K562 (cell line): ENCODE measurements at regions not wholly inside any gene's neighbourhood (a gene's known extent, or its start where the extent isn't known, plus 50 kb on each side); places are given as distances from the start of the nearest gene placed in this dataset.

Source experiments
- ATAC-seq: fragments of 200-7000 bp; cut with Tn5 transposase; 3 replicates; pipeline ENCODE4 v1.9.1; 2020; ENCODE audit warnings: moderate library complexity
- BruUV-seq: library from RNA; stranded (reverse); fragments of 400-500 nt; replicated peaks from 2 replicates; lab custom pipeline; 2021; lab: Mats Ljungman, UMichigan
- CTCF ChIA-PET: fragments of 300-600 bp; formaldehyde crosslinking; extraction: SDS; loops from one replicate; lab custom pipeline; 2021; ENCODE audit warnings: low intra/inter-chr PET ratio; lab: Yijun Ruan, JAX
- POLR2A ChIA-PET: fragments of 300-600, 350-650 bp; sonication (Branson Sonifier 250); formaldehyde crosslinking; extraction: SDS; loops from one replicate; lab custom pipeline; 2021; ENCODE audit warnings: antibody characterized with exemption, inconsistent platforms; lab: Yijun Ruan, JAX
- DNase-seq, 4 experiments: peaks; one replicate each; pipeline versions ENCODE4 v3.0.0 to v3.0.0-alpha.2; 2011 to 2018; ENCODE audit warnings: low spot score in 3 of 4, mixed read lengths in 3 of 4; ENCODE audit errors: extremely low read depth in 1 of 4
- FAIRE-seq: peaks from 2 replicates; lab custom pipeline; 2011; peaks lifted over from hg19 to GRCh38; lab: Jason Lieb, UNC
- H2AFZ ChIP-seq: 2 replicates; pipeline ENCODE4 v1.6.0; 2011; ENCODE audit warnings: low read depth, low read length, control low read depth, inconsistent platforms
- H3K27ac ChIP-seq: fragments of 200-600 bp; 3 replicates; pipeline ENCODE4 v1.8.0; 2011; ENCODE audit warnings: low read depth, mild to moderate bottlenecking, control low read depth, inconsistent platforms, low read length, moderate library complexity, mixed read lengths; ENCODE audit errors: extremely low read depth
- H3K27me3 ChIP-seq, 2 experiments: fragments of 300-600 bp in 1 of 2; 2 replicates in 1 of 2; 3 replicates in 1 of 2; pipeline versions ENCODE4 v1.6.0 to v1.8.0; 2011; ENCODE audit warnings: inconsistent platforms in 2 of 2, low read length in 2 of 2, mild to moderate bottlenecking in 1 of 2, mixed read lengths in 1 of 2, moderate library complexity in 1 of 2; ENCODE audit not compliant: control insufficient read depth in 2 of 2, insufficient read depth in 2 of 2
- H3K36me3 ChIP-seq: fragments of 300-600 bp; 3 replicates; pipeline ENCODE4 v1.8.0; 2011; ENCODE audit warnings: mild to moderate bottlenecking, low read length, inconsistent platforms; ENCODE audit not compliant: control insufficient read depth, insufficient read depth
- H3K4me1 ChIP-seq, 2 experiments: fragments of 200-600 bp in 1 of 2; replicated peaks in 1 of 2; 2 replicates in 1 of 2; 3 replicates in 1 of 2; pipeline versions ENCODE4 v1.5.1 to v1.8.0; 2011; ENCODE audit warnings: inconsistent platforms in 2 of 2, low read length in 2 of 2, mild to moderate bottlenecking in 1 of 2, mixed read lengths in 1 of 2, moderate library complexity in 1 of 2; ENCODE audit not compliant: control insufficient read depth in 2 of 2, insufficient read depth in 2 of 2
- H3K4me2 ChIP-seq: 2 replicates; pipeline ENCODE4 v1.6.1; 2011; ENCODE audit warnings: low read length, control low read depth, inconsistent platforms, mixed read lengths; ENCODE audit not compliant: insufficient read depth
- H3K4me3 ChIP-seq: fragments of 200-600 bp; sonication (generic), shearing (Covaris generic); 2 replicates; pipeline ENCODE4 v1.5.1; 2016; ENCODE audit warnings: control low read depth, inconsistent platforms
- H3K79me2 ChIP-seq: fragments of 200-600 bp; 3 replicates; pipeline ENCODE4 v1.8.0; 2011; ENCODE audit warnings: low read length, inconsistent platforms; ENCODE audit not compliant: control insufficient read depth, insufficient read depth
- H3K9ac ChIP-seq, 2 experiments: 2 replicates each; pipeline versions ENCODE4 v1.6.0 to v1.6.1; 2011; ENCODE audit warnings: low read depth in 2 of 2, low read length in 2 of 2, control low read depth in 1 of 2, inconsistent platforms in 1 of 2, mild to moderate bottlenecking in 1 of 2, mixed read lengths in 1 of 2; ENCODE audit not compliant: insufficient read depth in 1 of 2
- H3K9me1 ChIP-seq: one replicate; pipeline ENCODE4 v1.6.0; 2011; ENCODE audit warnings: inconsistent platforms, mild to moderate bottlenecking, low read length, moderate library complexity; ENCODE audit not compliant: control insufficient read depth, insufficient read depth
- H3K9me3 ChIP-seq: replicated peaks from 2 replicates; pipeline ENCODE4 v1.5.1; 2011; ENCODE audit warnings: low read depth, low read length, inconsistent platforms; ENCODE audit not compliant: control insufficient read depth, insufficient read depth
- H4K20me1 ChIP-seq: replicated peaks from 2 replicates; pipeline ENCODE4 v1.6.1; 2011; ENCODE audit warnings: low read length, inconsistent platforms, mixed read lengths; ENCODE audit not compliant: control insufficient read depth, insufficient read depth
- ETS2 ChIP-seq: IDR thresholded peaks from 2 replicates; pipeline ENCODE4 v1.6.1; 2016; ENCODE audit warnings: borderline replicate concordance, missing genetic modification characterization, mild to moderate bottlenecking, moderate library complexity, missing compliant biosample characterization; ENCODE audit not compliant: poor library complexity, severe bottlenecking
- NCOA6 ChIP-seq: fragments of 450-650 bp; IDR thresholded peaks from 2 replicates; pipeline ENCODE4 v1.6.1; 2017; ENCODE audit warnings: mild to moderate bottlenecking
- PYGO2 ChIP-seq: fragments of 450-650 bp; IDR thresholded peaks from 2 replicates; pipeline ENCODE4 v1.6.1; 2016; ENCODE audit warnings: mild to moderate bottlenecking, missing genetic modification characterization, moderate library complexity, missing compliant biosample characterization
- SAFB ChIP-seq: fragments of 200-400 bp; formaldehyde crosslinking; IDR thresholded peaks from 2 replicates; pipeline ENCODE4 v1.6.1; 2017; ENCODE audit warnings: low read depth, low read length, borderline replicate concordance
- ZNF384 ChIP-seq: IDR thresholded peaks from 2 replicates; pipeline ENCODE4 v1.6.1; 2012; ENCODE audit warnings: low read depth, low read length, improper control_type of control experiment
- WGBS: fragments of 100-300 bp; shearing (Covaris generic); methylation state at CpG from one replicate; pipeline ENCODE4 v1.1.6; 2016; ENCODE audit warnings: low coverage, mixed read lengths; ENCODE audit not compliant: insufficient coverage; ENCODE audit errors: missing lambda C conversion rate; 5-methylcytosine and 5-hydroxymethylcytosine counted together
- in situ Hi-C: fragments of 300-500 bp; cut with MboI; formaldehyde crosslinking; loops from 4 replicates; pipeline ENCODE4 v1.15.0; 2018; ENCODE audit warnings: inconsistent platforms, mixed read lengths
- intact Hi-C: fragments of 100-400 bp; cut with micrococcal nuclease; formaldehyde crosslinking; loops from 2 replicates; pipeline ENCODE4 v1.14.2; 2022
- TF ChIP-seq, protein P1 (sequence below): sonication (generic); formaldehyde crosslinking; IDR thresholded peaks from 2 replicates; pipeline ENCODE4 v1.8.0; 2023; ENCODE audit warnings: mild to moderate bottlenecking, missing genetic modification reagents
- TF ChIP-seq, protein P2 (sequence below): fragments of 200-600 bp; sonication (generic); IDR thresholded peaks from one replicate; pipeline ENCODE4 v1.6.1; 2012; ENCODE audit warnings: mild to moderate bottlenecking, low read depth, low read length, inconsistent platforms

DNA sequence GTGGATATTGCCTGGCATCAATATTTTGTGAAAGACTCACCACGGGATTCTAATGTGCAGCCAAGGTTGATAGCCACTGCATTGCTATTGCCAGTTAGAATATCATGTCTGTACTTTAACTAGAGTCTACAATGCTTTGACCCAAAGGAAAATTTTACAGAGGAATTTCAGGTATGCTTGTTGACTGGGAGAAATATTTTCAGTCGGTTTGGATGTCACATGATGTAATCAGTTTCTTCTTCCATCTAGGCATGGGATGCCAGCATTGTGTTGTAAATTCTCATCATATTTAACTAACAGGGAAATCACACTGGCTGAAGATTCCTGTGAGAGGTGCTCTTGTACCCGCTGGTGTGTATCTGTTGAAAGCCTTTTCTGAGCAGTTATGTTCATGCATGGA is 508.9 kb upstream of the ADAMTS9 start:
- Histone ChIP-seq H3K36me3 (no peaks in the 10 kb centered on the region), H3K4me1 (no peaks in the 10 kb centered on the region), H4K20me1 (no peaks in the 10 kb centered on the region), H3K27ac (no peak overlapping the region), H3K4me2 (no peak overlapping the region), H3K9ac (no peak overlapping the region), H3K9me3 (no peaks in the 10 kb centered on the region), H3K4me3 (no peak overlapping the region), H3K27me3 (no peaks in the 10 kb centered on the region; a peak in 1 of 5 replicates), H3K9me1 (no peaks in the 10 kb centered on the region), H3K79me2 (no peaks in the 10 kb centered on the region), H2AFZ (no peak overlapping the region)
- intact Hi-C loops: no loop called here
- BruUV-seq: no TSS peak
- no peak for FAIRE-seq
- ChIA-PET CTCF (no interaction called here), POLR2A (no interaction called here)
- DNase-seq: no peak
- 0% methylated on average over 3 of the region's 3 CpGs for WGBS
- ATAC-seq: no peak
- in situ Hi-C loops: no loop called here
- TF ChIP-seq ETS2 (tag) (no peak), SAFB (no peak), NCOA6 (no peak), PYGO2 (tag) (no peak), ZNF384 (no peak)
- TF ChIP-seq, protein P1, sequence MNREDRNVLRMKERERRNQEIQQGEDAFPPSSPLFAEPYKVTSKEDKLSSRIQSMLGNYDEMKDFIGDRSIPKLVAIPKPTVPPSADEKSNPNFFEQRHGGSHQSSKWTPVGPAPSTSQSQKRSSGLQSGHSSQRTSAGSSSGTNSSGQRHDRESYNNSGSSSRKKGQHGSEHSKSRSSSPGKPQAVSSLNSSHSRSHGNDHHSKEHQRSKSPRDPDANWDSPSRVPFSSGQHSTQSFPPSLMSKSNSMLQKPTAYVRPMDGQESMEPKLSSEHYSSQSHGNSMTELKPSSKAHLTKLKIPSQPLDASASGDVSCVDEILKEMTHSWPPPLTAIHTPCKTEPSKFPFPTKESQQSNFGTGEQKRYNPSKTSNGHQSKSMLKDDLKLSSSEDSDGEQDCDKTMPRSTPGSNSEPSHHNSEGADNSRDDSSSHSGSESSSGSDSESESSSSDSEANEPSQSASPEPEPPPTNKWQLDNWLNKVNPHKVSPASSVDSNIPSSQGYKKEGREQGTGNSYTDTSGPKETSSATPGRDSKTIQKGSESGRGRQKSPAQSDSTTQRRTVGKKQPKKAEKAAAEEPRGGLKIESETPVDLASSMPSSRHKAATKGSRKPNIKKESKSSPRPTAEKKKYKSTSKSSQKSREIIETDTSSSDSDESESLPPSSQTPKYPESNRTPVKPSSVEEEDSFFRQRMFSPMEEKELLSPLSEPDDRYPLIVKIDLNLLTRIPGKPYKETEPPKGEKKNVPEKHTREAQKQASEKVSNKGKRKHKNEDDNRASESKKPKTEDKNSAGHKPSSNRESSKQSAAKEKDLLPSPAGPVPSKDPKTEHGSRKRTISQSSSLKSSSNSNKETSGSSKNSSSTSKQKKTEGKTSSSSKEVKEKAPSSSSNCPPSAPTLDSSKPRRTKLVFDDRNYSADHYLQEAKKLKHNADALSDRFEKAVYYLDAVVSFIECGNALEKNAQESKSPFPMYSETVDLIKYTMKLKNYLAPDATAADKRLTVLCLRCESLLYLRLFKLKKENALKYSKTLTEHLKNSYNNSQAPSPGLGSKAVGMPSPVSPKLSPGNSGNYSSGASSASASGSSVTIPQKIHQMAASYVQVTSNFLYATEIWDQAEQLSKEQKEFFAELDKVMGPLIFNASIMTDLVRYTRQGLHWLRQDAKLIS: no peak
- TF ChIP-seq, protein P2, sequence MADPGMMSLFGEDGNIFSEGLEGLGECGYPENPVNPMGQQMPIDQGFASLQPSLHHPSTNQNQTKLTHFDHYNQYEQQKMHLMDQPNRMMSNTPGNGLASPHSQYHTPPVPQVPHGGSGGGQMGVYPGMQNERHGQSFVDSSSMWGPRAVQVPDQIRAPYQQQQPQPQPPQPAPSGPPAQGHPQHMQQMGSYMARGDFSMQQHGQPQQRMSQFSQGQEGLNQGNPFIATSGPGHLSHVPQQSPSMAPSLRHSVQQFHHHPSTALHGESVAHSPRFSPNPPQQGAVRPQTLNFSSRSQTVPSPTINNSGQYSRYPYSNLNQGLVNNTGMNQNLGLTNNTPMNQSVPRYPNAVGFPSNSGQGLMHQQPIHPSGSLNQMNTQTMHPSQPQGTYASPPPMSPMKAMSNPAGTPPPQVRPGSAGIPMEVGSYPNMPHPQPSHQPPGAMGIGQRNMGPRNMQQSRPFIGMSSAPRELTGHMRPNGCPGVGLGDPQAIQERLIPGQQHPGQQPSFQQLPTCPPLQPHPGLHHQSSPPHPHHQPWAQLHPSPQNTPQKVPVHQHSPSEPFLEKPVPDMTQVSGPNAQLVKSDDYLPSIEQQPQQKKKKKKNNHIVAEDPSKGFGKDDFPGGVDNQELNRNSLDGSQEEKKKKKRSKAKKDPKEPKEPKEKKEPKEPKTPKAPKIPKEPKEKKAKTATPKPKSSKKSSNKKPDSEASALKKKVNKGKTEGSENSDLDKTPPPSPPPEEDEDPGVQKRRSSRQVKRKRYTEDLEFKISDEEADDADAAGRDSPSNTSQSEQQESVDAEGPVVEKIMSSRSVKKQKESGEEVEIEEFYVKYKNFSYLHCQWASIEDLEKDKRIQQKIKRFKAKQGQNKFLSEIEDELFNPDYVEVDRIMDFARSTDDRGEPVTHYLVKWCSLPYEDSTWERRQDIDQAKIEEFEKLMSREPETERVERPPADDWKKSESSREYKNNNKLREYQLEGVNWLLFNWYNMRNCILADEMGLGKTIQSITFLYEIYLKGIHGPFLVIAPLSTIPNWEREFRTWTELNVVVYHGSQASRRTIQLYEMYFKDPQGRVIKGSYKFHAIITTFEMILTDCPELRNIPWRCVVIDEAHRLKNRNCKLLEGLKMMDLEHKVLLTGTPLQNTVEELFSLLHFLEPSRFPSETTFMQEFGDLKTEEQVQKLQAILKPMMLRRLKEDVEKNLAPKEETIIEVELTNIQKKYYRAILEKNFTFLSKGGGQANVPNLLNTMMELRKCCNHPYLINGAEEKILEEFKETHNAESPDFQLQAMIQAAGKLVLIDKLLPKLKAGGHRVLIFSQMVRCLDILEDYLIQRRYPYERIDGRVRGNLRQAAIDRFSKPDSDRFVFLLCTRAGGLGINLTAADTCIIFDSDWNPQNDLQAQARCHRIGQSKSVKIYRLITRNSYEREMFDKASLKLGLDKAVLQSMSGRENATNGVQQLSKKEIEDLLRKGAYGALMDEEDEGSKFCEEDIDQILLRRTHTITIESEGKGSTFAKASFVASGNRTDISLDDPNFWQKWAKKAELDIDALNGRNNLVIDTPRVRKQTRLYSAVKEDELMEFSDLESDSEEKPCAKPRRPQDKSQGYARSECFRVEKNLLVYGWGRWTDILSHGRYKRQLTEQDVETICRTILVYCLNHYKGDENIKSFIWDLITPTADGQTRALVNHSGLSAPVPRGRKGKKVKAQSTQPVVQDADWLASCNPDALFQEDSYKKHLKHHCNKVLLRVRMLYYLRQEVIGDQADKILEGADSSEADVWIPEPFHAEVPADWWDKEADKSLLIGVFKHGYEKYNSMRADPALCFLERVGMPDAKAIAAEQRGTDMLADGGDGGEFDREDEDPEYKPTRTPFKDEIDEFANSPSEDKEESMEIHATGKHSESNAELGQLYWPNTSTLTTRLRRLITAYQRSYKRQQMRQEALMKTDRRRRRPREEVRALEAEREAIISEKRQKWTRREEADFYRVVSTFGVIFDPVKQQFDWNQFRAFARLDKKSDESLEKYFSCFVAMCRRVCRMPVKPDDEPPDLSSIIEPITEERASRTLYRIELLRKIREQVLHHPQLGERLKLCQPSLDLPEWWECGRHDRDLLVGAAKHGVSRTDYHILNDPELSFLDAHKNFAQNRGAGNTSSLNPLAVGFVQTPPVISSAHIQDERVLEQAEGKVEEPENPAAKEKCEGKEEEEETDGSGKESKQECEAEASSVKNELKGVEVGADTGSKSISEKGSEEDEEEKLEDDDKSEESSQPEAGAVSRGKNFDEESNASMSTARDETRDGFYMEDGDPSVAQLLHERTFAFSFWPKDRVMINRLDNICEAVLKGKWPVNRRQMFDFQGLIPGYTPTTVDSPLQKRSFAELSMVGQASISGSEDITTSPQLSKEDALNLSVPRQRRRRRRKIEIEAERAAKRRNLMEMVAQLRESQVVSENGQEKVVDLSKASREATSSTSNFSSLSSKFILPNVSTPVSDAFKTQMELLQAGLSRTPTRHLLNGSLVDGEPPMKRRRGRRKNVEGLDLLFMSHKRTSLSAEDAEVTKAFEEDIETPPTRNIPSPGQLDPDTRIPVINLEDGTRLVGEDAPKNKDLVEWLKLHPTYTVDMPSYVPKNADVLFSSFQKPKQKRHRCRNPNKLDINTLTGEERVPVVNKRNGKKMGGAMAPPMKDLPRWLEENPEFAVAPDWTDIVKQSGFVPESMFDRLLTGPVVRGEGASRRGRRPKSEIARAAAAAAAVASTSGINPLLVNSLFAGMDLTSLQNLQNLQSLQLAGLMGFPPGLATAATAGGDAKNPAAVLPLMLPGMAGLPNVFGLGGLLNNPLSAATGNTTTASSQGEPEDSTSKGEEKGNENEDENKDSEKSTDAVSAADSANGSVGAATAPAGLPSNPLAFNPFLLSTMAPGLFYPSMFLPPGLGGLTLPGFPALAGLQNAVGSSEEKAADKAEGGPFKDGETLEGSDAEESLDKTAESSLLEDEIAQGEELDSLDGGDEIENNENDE: no peak
